Sigmoid colon (tissue), 6 donors: ENCODE measurements at regions not wholly inside any gene's neighbourhood (a gene's known extent, or its start where the extent isn't known, plus 50 kb on each side); places are given as distances from the start of the nearest gene placed in this dataset.

Experiments
- DNase-seq: peaks from one replicate; pipeline ENCODE4 v3.0.0-alpha.2; 2019
- H3K27ac ChIP-seq, 4 donors: fragments of 200-600 bp; sonication (generic); one replicate each; pipeline ENCODE4 v1.5.1; 2016 to 2019; ENCODE audit warnings: mild to moderate bottlenecking in 1 of 4
- H3K27me3 ChIP-seq, 3 donors: fragments of 200-600 bp; sonication (generic); one replicate each; pipeline ENCODE4 v1.5.1; 2019; ENCODE audit warnings: mild to moderate bottlenecking in 1 of 3
- H3K36me3 ChIP-seq, 4 donors: fragments of 200-600 bp; sonication (generic); one replicate each; pipeline ENCODE4 v1.5.1; 2016 to 2019
- H3K4me1 ChIP-seq, 4 donors: fragments of 200-600 bp; sonication (generic); one replicate each; pipeline ENCODE4 v1.5.1; 2017 to 2019
- H3K4me3 ChIP-seq, 4 donors: fragments of 200-600 bp; sonication (generic); one replicate each; pipeline ENCODE4 v1.5.1; 2017 to 2019; ENCODE audit warnings: mild to moderate bottlenecking in 2 of 4, moderate library complexity in 1 of 4
- H3K9me3 ChIP-seq, 4 donors: fragments of 200-600 bp in 3 of 4; sonication (generic) in 3 of 4; one replicate each; pipeline versions ENCODE4 v1.5.1 to v1.6.1; 2013 to 2019
- CTCF ChIP-seq, 4 experiments: fragments of 450-650 bp in 3 of 4; fragments of 200-600 bp in 1 of 4; IDR thresholded peaks; one replicate each; pipeline ENCODE4 v1.5.1; 2016 to 2019; ENCODE audit warnings: antibody characterized with exemption in 4 of 4, mild to moderate bottlenecking in 3 of 4, moderate library complexity in 2 of 4
- EP300 ChIP-seq, 4 donors: sonication (generic); formaldehyde crosslinking; IDR thresholded peaks; one replicate each; pipeline ENCODE4 v1.6.1; 2017; ENCODE audit warnings: antibody characterized with exemption in 4 of 4
- POLR2A ChIP-seq, 2 donors: fragments of 450-650 bp; IDR thresholded peaks; one replicate each; pipeline ENCODE4 v1.6.1; 2016; ENCODE audit warnings: antibody characterized with exemption in 2 of 2, mild to moderate bottlenecking in 2 of 2, moderate library complexity in 2 of 2
- POLR2AphosphoS5 ChIP-seq, 4 donors: sonication (generic); formaldehyde crosslinking; IDR thresholded peaks; one replicate each; pipeline ENCODE4 v1.6.1; 2017; ENCODE audit warnings: antibody characterized with exemption in 4 of 4
- WGBS, 2 donors: extraction: QIAGEN DNeasy Blood & Tissue Kit; methylation state at CpG; one replicate each; pipeline ENCODE4 v1.1.7; 2013; 5-methylcytosine and 5-hydroxymethylcytosine counted together
- intact Hi-C: fragments of 100-400 bp; cut with DNase I; formaldehyde crosslinking; loops from one replicate; pipeline ENCODE4 v1.15.1; 2023
- donor health status: healthy with polysubstance abuse.
- donor health status: healthy.

GRCh38 chr12:125696054-125696453, 630.8 kb downstream of the AACS start:
- Histone ChIP-seq H3K36me3 (no peaks in the 10 kb centered on the region), H3K27ac (no peak overlapping the region), H3K9me3 (no peaks in the 10 kb centered on the region), H3K27me3 (no peaks in the 10 kb centered on the region), H3K4me3 (no peak overlapping the region), H3K4me1 (no peaks in the 10 kb centered on the region)
- TF ChIP-seq POLR2A (IDR thresholded peaks at IDR 0.05) (no peak), CTCF (IDR thresholded peaks at IDR 0.05) (no peak), EP300 (IDR thresholded peaks at IDR 0.05) (no peak), POLR2AphosphoS5 (IDR thresholded peaks at IDR 0.05) (no peak)
- intact Hi-C loops, result no loop called here
- no peak for DNase-seq
- WGBS, 2 donors, result 60 to 63% methylated on average over 2 of the region's 2 CpGs

GRCh38 chr12:125704803-125705202, 639.6 kb downstream of the AACS start:
- no peaks in the 10 kb centered on the region for H3K27me3 ChIP-seq
- no peaks in the 10 kb centered on the region for H3K36me3 ChIP-seq
- no peaks in the 10 kb centered on the region for H3K9me3 ChIP-seq
- H3K4me1 ChIP-seq, result no peaks in the 10 kb centered on the region
- no peak for DNase-seq
- TF ChIP-seq CTCF (IDR thresholded peaks at IDR 0.05) (no peak), POLR2AphosphoS5 (IDR thresholded peaks at IDR 0.05) (no peak), POLR2A (IDR thresholded peaks at IDR 0.05) (no peak), EP300 (IDR thresholded peaks at IDR 0.05) (no peak)
- WGBS, 2 donors, result 91 to 93% methylated on average over 3 of the region's 3 CpGs
- intact Hi-C loops, result no loop called here
- H3K4me3 ChIP-seq, result no peak overlapping the region
- H3K27ac ChIP-seq, result no peak overlapping the region

- H3K4me1 ChIP-seq, result no peaks in the 10 kb centered on the region
- WGBS, 2 donors, result 81 to 83% methylated on average over 10 of the region's 10 CpGs
- intact Hi-C loops, result no loop called here
- no peak overlapping the region for H3K27ac ChIP-seq
- H3K36me3 ChIP-seq, result no peaks in the 10 kb centered on the region
- H3K27me3 ChIP-seq, result no peaks in the 10 kb centered on the region
- peaks cover 5 to 15% (median 12%) of the 10 kb centered on the region in 4 donors for H3K9me3 ChIP-seq
- H3K4me3 ChIP-seq, result no peak overlapping the region
- DNase-seq, result no peak
- TF ChIP-seq POLR2AphosphoS5 (IDR thresholded peaks at IDR 0.05), result no peak
- no peak for TF ChIP-seq EP300 (IDR thresholded peaks at IDR 0.05)
- TF ChIP-seq CTCF (IDR thresholded peaks at IDR 0.05), result no peak
- no peak for TF ChIP-seq POLR2A (IDR thresholded peaks at IDR 0.05)
These were observed 655.7 kb downstream of the AACS start for GRCh38 chr12:125720961-125721360.

- Histone ChIP-seq H3K4me1 (no peaks in the 10 kb centered on the region), H3K4me3 (no peak overlapping the region), H3K9me3 (peaks cover 0 to 2% (median under 1%) of the 10 kb centered on the region in 4 donors), H3K27ac (no peak overlapping the region), H3K27me3 (no peaks in the 10 kb centered on the region), H3K36me3 (no peaks in the 10 kb centered on the region)
- intact Hi-C loops, result no loop called here
- DNase-seq, result no peak
- 42 to 75% methylated on average over 1 of the region's 1 CpG for WGBS, 2 donors
- TF ChIP-seq POLR2AphosphoS5 (IDR thresholded peaks at IDR 0.05) (no peak), EP300 (IDR thresholded peaks at IDR 0.05) (no peak), POLR2A (IDR thresholded peaks at IDR 0.05) (no peak), CTCF (IDR thresholded peaks at IDR 0.05) (no peak)
These were observed 668.9 kb downstream of the AACS start for GRCh38 chr12:125734137-125734536.

GRCh38 chr12:125738211-125738610, 673.0 kb downstream of the AACS start:
- 97 to 98% methylated on average over 1 of the region's 1 CpG for WGBS, 2 donors
- Histone ChIP-seq H3K27me3 (no peaks in the 10 kb centered on the region), H3K4me3 (no peak overlapping the region), H3K9me3 (peaks cover 0 to 2% (median 0%) of the 10 kb centered on the region in 4 donors), H3K4me1 (no peaks in the 10 kb centered on the region), H3K36me3 (no peaks in the 10 kb centered on the region), H3K27ac (no peak overlapping the region)
- intact Hi-C loops, result no loop called here
- DNase-seq, result no peak
- no peak for TF ChIP-seq EP300 (IDR thresholded peaks at IDR 0.05)
- no peak for TF ChIP-seq POLR2AphosphoS5 (IDR thresholded peaks at IDR 0.05)
- TF ChIP-seq POLR2A (IDR thresholded peaks at IDR 0.05), result no peak
- TF ChIP-seq CTCF (IDR thresholded peaks at IDR 0.05), result no peak
